Right lobe of liver (tissue), 6 donors: ENCODE measurements at regions not wholly inside any gene's neighbourhood (a gene's known extent, or its start where the extent isn't known, plus 50 kb on each side); places are given as distances from the start of the nearest gene placed in this dataset.

Experiments used
- ATAC-seq, 4 donors: fragments of 200-7000 bp; cut with Tn5 transposase; one replicate each; pipeline ENCODE4 v1.9.1; 2020; ENCODE audit warnings: mild to moderate bottlenecking in 4 of 4, moderate library complexity in 4 of 4
- DNase-seq, 3 donors: peaks; one replicate each; pipeline ENCODE4 v3.0.0-alpha.2; 2020
- H3K27ac ChIP-seq, 3 donors: fragments of 200-600 bp; one replicate each; pipeline ENCODE4 v1.8.0; 2022
- H3K27me3 ChIP-seq, 2 donors: fragments of 200-600 bp; one replicate each; pipeline ENCODE4 v1.8.0; 2022
- H3K36me3 ChIP-seq, 4 donors: fragments of 200-600 bp; sonication (generic) in 1 of 4; one replicate each; pipeline versions ENCODE4 v1.5.1 to v1.8.0; 2017 to 2022; ENCODE audit warnings: control low read depth in 1 of 4
- H3K4me1 ChIP-seq, 4 donors: fragments of 200-600 bp; sonication (generic) in 1 of 4; one replicate each; pipeline versions ENCODE4 v1.5.1 to v1.8.0; 2017 to 2022; ENCODE audit warnings: control low read depth in 1 of 4
- H3K4me3 ChIP-seq, 3 donors: fragments of 200-600 bp; one replicate each; pipeline ENCODE4 v1.8.0; 2022
- H3K9me3 ChIP-seq, 4 donors: fragments of 200-600 bp; sonication (generic) in 1 of 4; one replicate each; pipeline versions ENCODE4 v1.5.1 to v1.8.0; 2017 to 2022; ENCODE audit warnings: control low read depth in 1 of 4
- CTCF ChIP-seq, 4 donors: fragments of 200-600 bp in 3 of 4; fragments of 450-650 bp in 1 of 4; IDR thresholded peaks; one replicate each; pipeline versions ENCODE4 v1.5.1 to v1.8.0; 2016 to 2022; ENCODE audit warnings: antibody characterized with exemption in 4 of 4, mild to moderate bottlenecking in 2 of 4
- POLR2A ChIP-seq: fragments of 450-650 bp; IDR thresholded peaks from one replicate; pipeline ENCODE4 v1.6.1; 2017; ENCODE audit warnings: antibody characterized with exemption, mild to moderate bottlenecking
- WGBS: methylation state at CpG from one replicate; pipeline ENCODE4 v1.1.6; 2018; ENCODE audit warnings: low coverage, low lambda C conversion rate; ENCODE audit not compliant: insufficient coverage; ENCODE audit errors: missing lambda C conversion rate; 5-methylcytosine and 5-hydroxymethylcytosine counted together
- intact Hi-C, 2 donors: fragments of 100-400 bp; cut with DNase I; formaldehyde crosslinking; loops; one replicate each; pipeline versions ENCODE4 v1.11.2 to v1.14.1; 2022
- donor health status: DM: no; HTN: yes; CAD: no.
- donor health status: DM: no; HTN: no; CAD: no.
- donor health status: DM: no; HTN: no; CAD: no.
- donor health status: DM: no; HTN: yes; CAD: no.
- donor health status: DM: no; HTN: yes; CAD: no.

- no peaks in the 10 kb centered on the region for H3K36me3 ChIP-seq
- no peak for TF ChIP-seq CTCF (IDR thresholded peaks at IDR 0.05)
- TF ChIP-seq POLR2A = no peak
- H3K4me3 ChIP-seq = no peak overlapping the region
- no peaks in the 10 kb centered on the region for H3K9me3 ChIP-seq
- ATAC-seq (no peak), DNase-seq (no peak)
- H3K4me1 ChIP-seq = no peaks in the 10 kb centered on the region
- WGBS = 41% methylated on average over 6 of the region's 6 CpGs
- H3K27me3 ChIP-seq = no peaks in the 10 kb centered on the region
- no peak overlapping the region for H3K27ac ChIP-seq
- intact Hi-C loops = no loop called here
These were observed 144.2 kb downstream of the PDHA2 start for GRCh38 chr4:95984081-95984480.

- 32% methylated on average over 4 of the region's 4 CpGs for WGBS
- no peak for TF ChIP-seq CTCF (IDR thresholded peaks at IDR 0.05)
- no peak for TF ChIP-seq POLR2A
- DNase-seq (no peak), ATAC-seq (no peak)
- intact Hi-C loops = no loop called here
- Histone ChIP-seq H3K36me3 (no peaks in the 10 kb centered on the region), H3K4me3 (no peak overlapping the region), H3K27me3 (no peaks in the 10 kb centered on the region), H3K4me1 (no peaks in the 10 kb centered on the region), H3K9me3 (no peaks in the 10 kb centered on the region), H3K27ac (no peak overlapping the region)
These were observed 145.2 kb downstream of the PDHA2 start for GRCh38 chr4:95985051-95985450.

- H3K36me3 ChIP-seq = no peaks in the 10 kb centered on the region
- DNase-seq = no peak
- no peak overlapping the region for H3K27ac ChIP-seq
- TF ChIP-seq CTCF (IDR thresholded peaks at IDR 0.05) = no peak
- no peak for TF ChIP-seq POLR2A
- no peaks in the 10 kb centered on the region for H3K9me3 ChIP-seq
- intact Hi-C loops = no loop called here
- 57% methylated on average over 4 of the region's 4 CpGs for WGBS
- H3K4me3 ChIP-seq = no peak overlapping the region
- no peak for ATAC-seq
- no peaks in the 10 kb centered on the region for H3K4me1 ChIP-seq
- no peaks in the 10 kb centered on the region for H3K27me3 ChIP-seq
These were observed 146.1 kb downstream of the PDHA2 start for GRCh38 chr4:95985791-95986550.

- Histone ChIP-seq H3K4me3 (no peak overlapping the region), H3K36me3 (no peaks in the 10 kb centered on the region), H3K27ac (no peak overlapping the region), H3K4me1 (no peaks in the 10 kb centered on the region), H3K27me3 (no peaks in the 10 kb centered on the region), H3K9me3 (no peaks in the 10 kb centered on the region)
- intact Hi-C loops = no loop called here
- ATAC-seq (no peak), DNase-seq (no peak)
- TF ChIP-seq POLR2A (no peak), CTCF (IDR thresholded peaks at IDR 0.05) (no peak)
These were observed 148.0 kb downstream of the PDHA2 start for GRCh38 chr4:95987851-95988250.

- DNase-seq (no peak), ATAC-seq (no peak)
- Histone ChIP-seq H3K9me3 (peaks cover 0 to 4% (median 0%) of the 10 kb centered on the region in 4 donors), H3K27me3 (no peaks in the 10 kb centered on the region), H3K27ac (no peak overlapping the region), H3K4me3 (no peak overlapping the region), H3K4me1 (no peaks in the 10 kb centered on the region), H3K36me3 (no peaks in the 10 kb centered on the region)
- no peak for TF ChIP-seq CTCF (IDR thresholded peaks at IDR 0.05)
- TF ChIP-seq POLR2A = no peak
- 52% methylated on average over 2 of the region's 2 CpGs for WGBS
- intact Hi-C loops = no loop called here
These were observed 158.4 kb downstream of the PDHA2 start for GRCh38 chr4:95998311-95998710.
